ENCODE measurements at regions not wholly inside any gene's neighbourhood (a gene's known extent, or its start where the extent isn't known, plus 50 kb on each side); places are given as distances from the start of the nearest gene placed in this dataset.

DNA sequence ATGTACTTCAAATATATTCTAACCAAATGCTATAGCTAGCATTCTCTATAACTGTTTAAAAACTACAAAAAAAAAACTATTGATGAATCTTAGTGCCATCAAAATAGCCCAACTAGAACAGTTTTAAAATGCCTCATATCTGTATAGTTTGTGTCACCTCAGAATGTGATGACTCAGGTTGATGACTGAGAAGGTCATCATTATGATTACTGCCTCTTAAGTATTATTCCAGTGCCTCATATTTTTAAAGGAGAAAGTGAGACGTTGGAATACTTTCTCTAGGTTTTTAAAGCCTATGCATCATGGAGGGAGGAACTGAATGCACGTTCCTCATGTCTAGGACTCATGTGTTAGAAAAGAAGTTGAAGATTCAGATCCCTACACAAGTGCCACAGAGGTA lies 88.2 kb downstream of the TMA16 start:
- DNase-seq, result no peak

DNA sequence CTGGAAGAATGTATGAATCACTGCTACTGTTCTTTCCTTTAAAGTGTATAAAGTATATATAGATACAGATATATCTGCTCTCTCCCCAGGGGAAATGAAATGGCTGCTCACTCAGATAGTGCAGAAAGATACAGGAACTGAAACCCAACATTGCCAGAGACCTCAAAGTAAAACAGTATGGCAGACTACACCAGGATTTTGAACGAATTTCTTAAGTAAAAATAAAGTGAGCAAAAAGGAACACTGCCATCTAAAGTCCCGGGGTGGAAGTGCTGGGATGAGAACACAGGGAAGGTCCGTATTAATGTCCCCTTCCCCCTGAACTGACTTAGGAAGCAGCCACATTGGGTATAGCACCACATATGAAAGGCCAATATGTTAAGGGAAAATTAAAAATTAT lies 93.4 kb downstream of the TMA16 start:
- no peak for DNase-seq

- peak; percentile 35 for DNase-seq
These were observed 94.0 kb downstream of the TMA16 start for GRCh38 chr4:163588532-163588931.

DNA sequence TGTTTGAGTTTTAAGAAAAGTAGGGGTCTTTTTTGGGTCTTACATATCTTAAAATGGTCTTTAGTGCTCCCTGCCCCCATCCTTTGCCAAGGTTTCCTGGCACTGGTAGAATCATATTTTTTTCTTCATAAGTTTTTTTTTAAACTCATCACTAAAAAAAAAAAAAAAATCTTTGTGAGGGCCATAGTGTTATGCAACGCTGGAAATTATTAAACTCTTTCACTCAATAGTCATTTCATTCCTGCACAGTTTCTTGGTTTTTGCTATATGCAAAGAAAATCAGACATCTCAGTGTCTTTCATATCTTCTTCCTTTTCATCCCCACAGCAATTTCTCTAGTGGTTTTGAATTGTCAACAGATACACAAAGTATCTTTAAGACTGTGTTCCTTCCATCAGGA lies 95.6 kb downstream of the TMA16 start:
- DNase-seq, result no peak

DNA sequence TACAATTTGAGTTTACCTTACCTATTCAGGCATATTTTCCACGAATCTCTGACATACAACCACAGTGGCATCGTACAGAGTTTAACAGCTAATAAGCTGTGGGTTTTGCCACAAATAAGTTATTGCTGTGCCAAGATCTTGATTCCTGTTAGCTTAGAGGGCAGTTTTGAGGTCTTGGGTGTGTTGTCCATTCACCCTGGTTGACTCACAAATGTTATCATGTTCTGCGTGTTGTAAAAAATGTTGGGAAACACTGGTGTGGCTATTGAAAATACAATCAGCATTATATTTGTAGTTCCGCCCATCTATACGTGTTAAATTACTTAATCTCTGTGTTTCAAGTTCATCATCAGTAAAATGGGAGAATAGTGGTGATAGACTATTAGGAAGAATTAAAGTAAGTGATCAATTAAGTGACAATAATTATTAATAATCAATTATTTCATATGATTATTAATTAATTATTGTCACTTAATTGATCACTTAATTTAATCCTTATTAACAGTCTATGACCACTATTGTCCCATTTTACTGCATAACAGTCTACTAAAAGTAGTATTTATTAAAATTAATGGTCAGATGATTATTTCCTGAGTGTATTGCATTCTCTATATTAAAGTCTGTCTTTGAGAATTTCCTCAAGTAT lies 96.3 kb downstream of the TMA16 start:
- no peak for DNase-seq

DNA sequence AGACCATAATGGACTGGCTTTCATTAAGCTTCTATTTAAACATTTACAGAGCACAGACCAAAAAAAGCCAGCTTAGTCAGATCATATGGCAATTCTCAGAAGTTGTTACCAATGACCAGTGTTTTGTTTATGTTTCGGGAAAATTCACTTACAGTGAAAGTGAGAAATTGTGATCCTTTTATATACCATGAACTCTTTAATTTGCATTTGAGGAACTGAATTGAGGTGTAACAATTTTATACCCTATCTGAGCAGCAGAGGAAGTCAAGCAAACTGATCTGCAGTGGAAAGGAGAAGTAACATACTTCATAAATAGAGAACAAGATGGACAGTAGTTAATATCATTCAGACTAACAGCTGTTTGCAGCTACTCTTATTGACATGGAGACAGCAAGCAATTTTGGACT lies 97.1 kb downstream of the TMA16 start:
- DNase-seq, result no peak

- no peak for DNase-seq
These were observed 97.7 kb downstream of the TMA16 start for GRCh38 chr4:163592212-163592611.

DNA sequence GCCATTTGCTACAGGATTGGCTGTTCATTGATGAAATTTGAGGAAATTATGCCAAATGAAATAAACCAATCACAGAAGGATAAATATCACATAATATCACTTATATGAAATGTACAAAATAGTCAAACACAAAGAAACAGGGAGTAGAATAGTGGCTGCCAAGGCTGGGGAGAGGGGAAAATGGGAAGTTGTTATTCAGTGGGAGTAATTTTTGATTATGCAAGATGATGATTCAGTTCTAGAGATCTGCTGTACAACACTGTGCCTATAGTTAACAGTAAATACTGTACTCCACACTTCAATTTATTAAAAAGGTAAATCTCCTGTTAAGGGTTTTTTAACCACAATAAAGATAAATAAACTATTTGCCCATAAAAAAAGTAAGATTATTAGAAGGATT lies 101.1 kb downstream of the TMA16 start:
- DNase-seq, result no peak

GRCh38 chr4:163598028-163598427 lies 103.5 kb downstream of the TMA16 start:
- DNase-seq, result no peak

- DNase-seq, result no peak
These were observed 104.0 kb downstream of the TMA16 start for GRCh38 chr4:163598489-163598888.

DNA sequence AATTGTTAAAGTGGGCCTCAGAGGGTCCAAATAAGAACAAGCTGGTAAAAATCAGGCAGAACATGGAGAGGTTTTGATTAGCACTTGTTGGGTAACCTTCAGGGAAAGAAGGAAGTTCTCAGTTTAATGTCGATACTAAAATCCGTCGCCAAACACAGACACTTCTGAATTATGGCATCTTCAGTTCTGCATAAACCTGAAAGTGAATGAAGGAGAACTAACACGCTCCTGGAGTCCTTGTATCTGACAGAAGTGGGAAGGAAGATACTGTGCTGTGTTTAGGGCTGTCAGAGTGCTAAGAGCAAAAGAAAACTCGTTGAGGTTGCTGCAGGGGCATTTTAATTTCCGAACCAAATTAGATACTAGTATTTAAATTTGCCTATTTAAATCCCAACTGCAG lies 106.2 kb downstream of the TMA16 start:
- no peak for DNase-seq

- DNase-seq, result no peak
These were observed 108.8 kb downstream of the TMA16 start for GRCh38 chr4:163603257-163603656.

DNA sequence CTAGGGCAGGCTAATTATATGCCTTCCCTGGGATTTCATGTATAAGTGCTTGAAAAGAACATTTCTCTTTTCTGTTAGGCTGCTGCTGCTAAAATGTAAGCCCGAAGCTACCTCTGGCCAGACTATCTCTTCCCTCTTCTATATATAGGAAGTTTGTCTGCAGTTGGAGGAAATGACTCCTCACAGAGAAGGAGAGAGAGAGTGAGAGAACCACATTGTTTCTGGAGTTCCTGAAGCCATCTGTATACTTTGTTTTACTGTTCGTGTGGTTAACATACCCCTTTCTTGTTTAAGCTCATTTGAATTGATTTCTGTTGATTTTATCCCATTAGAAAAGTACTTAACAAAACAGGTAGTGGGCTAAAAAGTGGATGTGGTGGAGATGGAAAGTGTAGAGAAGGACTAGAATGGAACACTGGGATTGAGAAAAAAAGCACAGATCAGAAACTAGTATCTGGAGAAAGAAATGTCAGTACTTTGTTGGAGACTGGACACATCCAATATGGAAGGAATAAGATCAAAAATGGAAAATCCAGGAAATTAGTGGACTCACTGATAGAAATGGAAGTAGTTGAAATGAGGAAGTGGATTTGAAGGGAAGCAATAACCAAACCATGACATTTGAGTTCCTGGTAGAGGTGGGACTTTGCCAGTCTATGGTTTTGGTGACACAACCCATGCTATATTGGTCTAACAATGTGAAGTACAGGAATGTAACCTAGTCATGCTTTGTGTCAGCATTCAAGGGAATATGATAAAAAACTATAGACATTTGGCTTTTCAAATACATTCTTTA lies 112.6 kb downstream of the TMA16 start:
- DNase-seq, result no peak

DNA sequence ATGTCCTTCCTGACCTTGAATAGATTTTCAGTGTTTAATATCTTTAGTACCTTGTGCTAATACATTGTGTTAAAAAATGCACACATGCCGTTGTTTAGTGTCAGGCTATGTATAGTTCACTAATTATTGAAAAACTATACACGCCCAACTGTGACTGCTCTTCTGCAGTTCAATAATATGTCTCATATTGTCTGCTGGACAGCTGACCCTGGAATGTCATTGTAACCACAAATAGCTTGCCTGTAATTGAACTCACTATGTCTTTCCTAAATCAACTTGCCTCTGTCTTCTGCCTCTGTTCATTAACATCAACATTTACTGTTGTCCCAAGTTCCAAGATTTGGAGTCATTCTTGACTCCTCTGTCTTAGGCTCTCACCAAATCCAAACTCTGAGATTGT lies 114.5 kb downstream of the TMA16 start:
- DNase-seq, result no peak

DNA sequence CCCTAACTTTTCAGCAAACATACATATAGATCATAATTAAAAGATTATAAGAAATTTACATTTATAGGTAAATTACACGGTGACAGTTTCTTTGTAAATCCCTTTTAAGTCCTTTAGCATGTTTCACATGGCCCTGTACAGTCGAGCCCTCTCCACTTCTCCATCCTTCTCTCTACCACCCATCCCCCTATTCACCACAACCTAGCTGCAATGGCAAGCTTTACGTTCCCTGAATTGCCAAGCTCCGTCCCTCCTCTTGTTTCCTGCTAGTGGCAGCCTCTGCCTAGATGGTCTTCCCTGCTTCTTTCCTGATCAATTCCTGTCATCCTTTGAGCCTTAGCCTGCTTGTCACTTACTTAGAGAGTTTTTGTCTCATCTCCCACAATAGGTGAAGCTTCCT lies 116.2 kb downstream of the TMA16 start:
- no peak for DNase-seq

GRCh38 chr4:163611182-163611581 lies 116.7 kb downstream of the TMA16 start:
- no peak for DNase-seq

- DNase-seq, result no peak
These were observed 117.4 kb downstream of the TMA16 start for GRCh38 chr4:163611784-163612445.

DNA sequence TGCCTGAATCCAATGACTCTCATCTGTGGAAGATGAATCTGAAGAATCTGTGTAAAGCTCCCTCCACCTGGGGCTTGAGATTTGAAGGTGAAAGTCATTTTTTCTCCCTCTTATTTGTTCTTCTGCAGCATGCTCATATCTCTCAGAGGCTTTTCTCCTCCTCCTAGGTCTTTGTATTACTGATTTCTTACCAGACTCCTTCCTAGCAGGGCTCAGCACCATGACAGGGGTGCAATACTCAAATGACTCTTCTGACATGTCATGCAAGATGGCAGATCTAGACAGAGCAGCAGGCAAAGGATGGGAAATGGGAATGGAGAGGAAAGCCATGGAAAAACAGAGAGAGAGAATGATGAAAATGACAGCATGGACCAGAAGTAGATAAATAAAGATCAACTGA lies 118.3 kb downstream of the TMA16 start:
- DNase-seq, result no peak

DNA sequence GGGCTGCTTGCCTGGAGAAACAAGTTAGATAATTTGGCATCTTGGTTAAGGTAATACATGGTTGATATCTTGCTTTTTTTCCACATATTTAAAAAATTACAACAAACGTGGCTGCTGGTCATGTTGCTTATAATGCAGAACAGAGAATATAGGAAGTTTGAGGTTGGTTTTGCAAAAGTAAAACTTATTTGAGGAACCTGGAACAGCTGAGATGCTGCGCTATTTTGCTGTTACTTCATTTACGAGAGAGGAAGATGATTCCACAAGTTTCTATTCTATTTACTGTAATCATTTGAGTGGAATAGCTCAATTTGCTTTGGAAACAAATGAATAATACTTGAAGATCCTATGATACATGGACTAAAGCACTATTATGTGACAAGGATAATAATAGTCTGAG lies 118.9 kb downstream of the TMA16 start:
- DNase-seq, result no peak

DNA sequence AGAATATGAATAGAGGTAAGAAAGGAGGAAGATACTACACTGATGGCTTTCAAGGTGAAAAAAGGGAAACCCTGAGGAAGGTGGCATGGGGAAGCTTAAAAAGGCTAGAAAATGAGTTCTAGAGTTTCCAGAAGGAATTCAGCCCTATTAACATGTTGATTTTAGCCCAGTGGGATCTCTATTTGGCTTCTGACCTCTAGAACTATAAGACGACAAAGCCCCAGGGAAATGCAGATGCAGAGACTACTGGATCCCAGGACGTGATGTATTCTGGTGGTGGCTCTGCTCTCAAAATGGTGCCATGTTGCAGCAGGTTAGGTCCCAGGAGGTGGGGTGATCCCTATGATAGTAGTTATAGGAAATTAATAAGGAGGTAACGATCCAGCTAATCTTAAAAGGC lies 120.4 kb downstream of the TMA16 start:
- no peak for DNase-seq

GRCh38 chr4:163618845-163619244 lies 124.4 kb downstream of the TMA16 start:
- no peak for DNase-seq

DNA sequence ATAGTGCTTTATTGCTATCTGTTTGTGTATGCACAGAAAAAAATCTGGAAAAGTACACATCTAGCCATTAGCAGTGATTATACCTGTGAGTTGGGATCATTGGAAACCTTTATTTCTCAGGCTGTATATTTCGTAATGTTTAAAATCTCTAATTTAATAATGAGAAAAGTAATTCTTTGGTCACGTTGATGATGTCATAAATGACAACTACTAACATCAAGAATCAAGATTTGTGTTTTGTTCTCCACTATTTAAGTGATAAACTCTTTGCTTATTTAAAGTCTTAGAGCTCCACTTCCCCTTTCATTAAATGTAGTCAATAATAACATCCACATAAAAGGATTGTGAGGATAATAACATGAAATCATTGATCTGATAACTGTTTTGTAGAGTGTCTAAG lies 126.2 kb downstream of the TMA16 start:
- no peak for DNase-seq

DNA sequence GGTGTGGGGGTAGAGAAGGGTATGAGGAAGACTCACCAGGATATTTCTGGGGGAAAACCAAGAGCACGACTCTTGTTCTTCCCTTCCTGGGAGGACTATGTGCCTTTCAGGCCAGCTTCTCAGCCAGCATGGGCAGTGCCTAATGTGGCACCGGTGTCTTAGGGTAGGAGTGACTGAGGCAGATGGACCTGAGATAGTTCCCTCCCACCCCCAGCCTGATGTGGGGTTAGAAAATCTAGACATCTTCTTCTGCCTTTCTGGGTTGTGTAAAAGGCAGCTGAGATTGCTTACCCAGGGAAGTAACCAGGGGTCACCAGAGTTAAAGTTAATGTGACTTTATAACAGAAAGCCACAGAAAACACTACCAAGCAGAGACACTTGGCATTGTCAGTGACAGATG lies 127.3 kb downstream of the TMA16 start:
- DNase-seq, result no peak

DNA sequence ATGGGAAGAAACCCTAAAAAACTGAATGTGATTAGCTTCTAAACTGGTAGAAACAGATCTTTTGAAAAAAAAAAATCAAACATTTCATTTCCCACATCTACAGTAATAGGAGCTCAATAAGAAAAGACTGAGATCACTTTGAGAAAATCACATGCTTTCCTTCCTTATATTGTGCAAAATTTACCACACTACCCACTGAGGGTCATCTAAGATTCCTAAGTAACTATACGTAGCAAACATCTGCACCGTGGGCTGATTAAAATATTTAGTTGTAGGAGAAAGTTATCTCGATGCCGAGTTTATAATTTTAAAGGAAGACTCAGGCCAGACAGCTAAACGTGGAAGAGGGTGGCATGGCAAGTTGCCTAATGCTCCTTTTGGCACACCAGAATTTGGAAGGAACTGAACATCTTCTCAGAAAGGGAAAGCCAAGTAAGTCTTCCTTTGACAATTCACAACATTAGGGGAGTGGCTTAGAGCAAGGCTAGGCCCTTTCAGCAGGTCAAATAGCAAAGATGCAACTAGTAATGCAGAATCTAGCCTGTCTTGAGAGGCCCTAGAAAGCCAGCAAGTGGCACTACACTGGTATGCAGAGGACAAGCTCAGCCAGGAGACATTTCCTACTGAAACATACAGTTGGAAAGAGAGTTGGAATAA lies 128.0 kb downstream of the TMA16 start:
- DNase-seq, result no peak

All from NCI-H2081 treated with DMSO at 0.1 percent for 48 hours (cell line).